HG02852 (cell line): ENCODE measurements at regions not wholly inside any gene's neighbourhood (a gene's known extent, or its start where the extent isn't known, plus 50 kb on each side); places are given as distances from the start of the nearest gene placed in this dataset.

Source experiments
- ATAC-seq: cut with Tn5 transposase; IDR thresholded peaks from one replicate; pipeline ENCODE4 v1.9.1; 2021; ENCODE audit warnings: mild to moderate bottlenecking, moderate library complexity; ENCODE audit not compliant: unreplicated experiment

DNA sequence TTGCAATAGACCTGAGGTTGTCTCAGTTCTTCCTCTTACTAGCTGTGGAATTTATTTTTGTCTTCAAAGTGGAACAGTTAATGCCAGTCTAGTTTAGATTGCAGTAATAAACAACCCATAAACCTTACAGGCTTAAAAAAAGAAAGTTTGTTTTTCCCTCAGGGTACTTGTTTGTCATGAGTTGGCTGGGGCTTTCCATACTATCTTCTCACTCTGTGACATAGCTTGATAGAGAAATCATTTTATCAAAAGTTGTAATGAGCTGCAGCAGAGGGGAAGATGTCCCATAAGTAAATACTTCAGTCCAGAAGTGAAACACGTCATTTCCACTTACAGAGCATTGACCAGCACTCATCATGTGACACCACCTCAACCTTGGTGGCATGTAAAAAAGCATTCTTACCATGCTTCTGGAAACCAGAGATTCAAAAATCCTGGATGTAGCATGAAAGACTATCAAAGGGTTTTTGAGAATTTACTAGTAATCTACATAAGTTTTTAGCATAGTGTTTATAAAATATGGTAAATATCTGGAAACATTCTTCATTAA, 62.8 kb upstream of the COL11A1 start:
- no peak for ATAC-seq

DNA sequence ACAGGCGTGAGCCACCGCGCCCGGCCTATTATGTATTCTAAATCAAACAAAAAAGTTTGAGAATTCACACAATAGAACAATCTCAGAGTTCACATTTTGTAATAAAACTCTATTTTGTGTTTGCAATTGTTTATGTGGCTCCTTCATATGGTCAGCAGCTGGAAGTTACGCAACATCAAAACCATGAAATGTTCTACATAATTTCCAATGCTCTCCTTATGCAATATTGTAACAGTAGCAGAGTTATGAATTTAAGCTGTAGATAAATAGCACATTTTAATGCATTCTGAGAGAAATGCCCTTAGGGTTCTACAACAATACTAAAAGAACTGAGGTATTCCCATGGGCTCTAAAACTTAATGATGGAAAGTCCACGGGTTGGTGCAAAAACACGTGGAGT, 62.3 kb upstream of the COL11A1 start:
- no peak for ATAC-seq

DNA sequence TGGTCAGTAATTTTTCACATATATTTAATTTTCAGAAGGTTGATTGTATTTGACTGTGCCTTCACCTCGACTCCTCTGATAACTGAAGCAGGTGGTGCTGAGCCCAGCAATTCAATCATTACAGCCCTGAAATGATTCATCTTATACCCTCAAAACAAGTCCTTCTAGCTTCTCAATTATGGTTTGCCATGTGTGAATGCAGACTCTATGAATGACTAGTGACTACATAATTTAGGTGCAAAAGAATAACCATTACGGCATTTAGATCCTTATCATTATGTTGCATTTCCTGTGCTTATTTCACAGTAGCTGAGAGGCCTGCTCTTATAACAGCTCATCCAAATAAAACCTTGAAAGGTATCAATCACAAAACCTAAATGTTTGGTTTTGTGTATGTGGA, 54.0 kb upstream of the COL11A1 start:
- ATAC-seq: peak; percentile 85

DNA sequence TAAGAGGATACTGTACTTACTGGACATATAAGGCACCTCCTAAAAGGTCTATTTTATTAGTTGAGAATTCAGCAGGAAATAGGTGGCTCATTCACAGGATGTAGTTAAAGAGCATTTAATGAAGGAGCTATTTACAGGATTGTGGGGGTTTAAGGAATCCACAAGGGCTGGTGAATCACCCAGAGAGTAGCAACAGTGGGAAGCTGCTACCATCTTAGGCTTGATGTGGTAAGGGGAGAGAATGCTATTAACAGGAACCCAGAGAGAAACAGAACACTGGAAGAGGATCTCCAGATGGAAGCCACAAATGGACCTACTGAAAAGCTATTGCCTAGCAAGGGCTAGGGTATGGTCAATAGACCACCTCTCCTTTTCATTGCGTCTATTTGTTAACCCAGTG, 52.0 kb upstream of the COL11A1 start:
- no peak for ATAC-seq
